ENCODE measurements at regions not wholly inside any gene's neighbourhood (a gene's known extent, or its start where the extent isn't known, plus 50 kb on each side); places are given as distances from the start of the nearest gene placed in this dataset.

GRCh38 chr6:163820745-163821458 lies 406.4 kb downstream of the QKI start:
- no peak overlapping the region for H2AK5ac ChIP-seq (ENCODE audit: insufficient read length, low read length)
- H3K27ac ChIP-seq (ENCODE audit: insufficient read length, low read depth, low read length): no peak overlapping the region
- no peak overlapping the region for H2BK5ac ChIP-seq (ENCODE audit: insufficient read length, low read length)
- H2BK15ac ChIP-seq (ENCODE audit: low read depth, low read length): no peak overlapping the region
- no peaks in the 10 kb centered on the region; a peak in 1 of 5 replicates for H3K9me3 Mint-ChIP-seq
- no peak overlapping the region for H3K14ac ChIP-seq (ENCODE audit: insufficient read depth, low read length)
- H3K56ac ChIP-seq (ENCODE audit: insufficient read length, low read depth, low read length): no peak overlapping the region
- no peak overlapping the region for H3K4me2 ChIP-seq (ENCODE audit: insufficient read depth, insufficient read length, low read length)
- H4K20me1 ChIP-seq (ENCODE audit: control insufficient read depth, insufficient read depth, insufficient read length): no peaks in the 10 kb centered on the region
- no peak overlapping the region; a peak in 2 of 7 replicates for H3K27ac Mint-ChIP-seq
- H3K18ac ChIP-seq (ENCODE audit: insufficient read length, low read depth, low read length): no peak overlapping the region
- no peak overlapping the region for H3K4me3 Mint-ChIP-seq
- H2AFZ ChIP-seq (ENCODE audit: low read length): no peak overlapping the region
- no peak overlapping the region for H4K8ac ChIP-seq (replicated peaks; ENCODE audit: insufficient read length, low read depth, low read length)
- H3K27me3 ChIP-seq (ENCODE audit: insufficient read depth, low read length): no peaks in the 10 kb centered on the region
- H3K23ac ChIP-seq (ENCODE audit: insufficient read length, low read depth, low read length): no peak overlapping the region
- H3K4me1 Mint-ChIP-seq: no peaks in the 10 kb centered on the region
- H3K9me3 ChIP-seq (ENCODE audit: control insufficient read depth, low read depth, low read length): no peaks in the 10 kb centered on the region
- no peaks in the 10 kb centered on the region for H3K23me2 ChIP-seq (ENCODE audit: insufficient read length, low read depth, low read length, poor library complexity, severe bottlenecking)
- no peak overlapping the region for H3K4ac ChIP-seq (ENCODE audit: low read depth, low read length)
- no peaks in the 10 kb centered on the region; a peak in 1 of 7 replicates for H3K36me3 Mint-ChIP-seq (ENCODE audit: insufficient read depth in 1 of 3, low read depth in 3 of 3)
- no peak overlapping the region for H2BK20ac ChIP-seq (ENCODE audit: low read depth, low read length, poor library complexity, severe bottlenecking)
- no peak overlapping the region for H3T11ph ChIP-seq (ENCODE audit: low read length)
- no peak overlapping the region for H4K5ac ChIP-seq (ENCODE audit: insufficient read length, low read depth, low read length)
- TF ChIP-seq CTCF (conservative IDR thresholded peaks at IDR 0.05): no peak
- no peak overlapping the region for H3K9ac ChIP-seq (ENCODE audit: extremely low read depth, insufficient read length, low read length)
- H2BK120ac ChIP-seq (ENCODE audit: low read depth, low read length, poor library complexity, severe bottlenecking): no peak overlapping the region
- no peak for DNase-seq
- H3K79me2 ChIP-seq (ENCODE audit: insufficient read depth, low read length): no peaks in the 10 kb centered on the region
- no peaks in the 10 kb centered on the region for H3K79me1 ChIP-seq (ENCODE audit: insufficient read depth, low read depth, low read length, poor library complexity, severe bottlenecking)
- H2BK12ac ChIP-seq (ENCODE audit: insufficient read length, low read depth, low read length): no peak overlapping the region
- H4K91ac ChIP-seq (ENCODE audit: insufficient read length, low read depth, low read length): no peak overlapping the region
- no CpG with 5 or more reads among the region's 10 CpGs for WGBS (ENCODE audit: extremely low coverage, insufficient read length, low lambda C conversion rate)
- H3K4me1 ChIP-seq (ENCODE audit: insufficient read depth, low read length): no peaks in the 10 kb centered on the region
- peaks cover 4% of the 10 kb centered on the region; the same call in 1 of the 2 replicates for H3K27me3 Mint-ChIP-seq (ENCODE audit: low read depth)

All from H9 (cell line).